ENCODE measurements at regions not wholly inside any gene's neighbourhood (a gene's known extent, or its start where the extent isn't known, plus 50 kb on each side); places are given as distances from the start of the nearest gene placed in this dataset.

- Histone ChIP-seq H3K9me3 (ENCODE audit: control insufficient read depth in 2 of 3, insufficient read depth in 1 of 3, low read length in 3 of 3) (no peaks in the 10 kb centered on the region), H3K27me3 (ENCODE audit: control insufficient read depth, insufficient read depth, low read length) (no peaks in the 10 kb centered on the region), H3K4me1 (ENCODE audit: control insufficient read depth in 2 of 3, insufficient read depth in 2 of 3, low read depth in 1 of 3, low read length in 3 of 3) (no peaks in the 10 kb centered on the region), H3K36me3 (ENCODE audit: control insufficient read depth in 2 of 3, insufficient read depth in 3 of 3, low read length in 3 of 3) (no peaks in the 10 kb centered on the region), H3K27ac (ENCODE audit: low read depth in 2 of 2, low read length in 2 of 2) (no peak overlapping the region), H3K4me3 (ENCODE audit: low read length in 3 of 3) (no peak overlapping the region), H3K9ac (ENCODE audit: low read length in 3 of 3) (no peak overlapping the region)
- no peak for FAIRE-seq
- no peak for TF ChIP-seq CTCF (IDR thresholded peaks at IDR 0.05; ENCODE audit: borderline replicate concordance, extremely low read depth, insufficient read depth)
- DNase-seq: no peak
- intact Hi-C loops (cut with DNase I): no loop called here
These were observed 390.0 kb upstream of the NWD2 start for GRCh38 chr4:36854554-36854953.

DNA sequence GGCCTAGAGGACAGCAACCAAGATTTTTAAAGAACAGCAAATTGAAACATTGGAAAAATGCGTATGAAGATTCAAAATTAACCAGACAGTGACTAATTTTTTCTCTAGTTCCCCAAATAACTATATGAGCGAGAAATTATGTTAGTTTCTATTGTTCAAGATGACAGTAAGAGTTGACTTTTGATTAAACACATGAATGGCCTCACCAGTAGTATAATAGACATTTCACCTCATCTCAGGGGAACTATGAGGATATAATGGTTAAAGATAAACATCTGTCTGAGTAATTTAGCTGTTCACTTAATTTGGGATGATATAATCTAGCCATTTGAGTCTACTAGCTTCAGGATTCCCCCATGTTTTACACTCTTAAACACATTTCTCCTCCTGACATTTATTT is 380.9 kb upstream of the NWD2 start:
- FAIRE-seq (no peak), DNase-seq (no peak)
- Histone ChIP-seq H3K27ac (ENCODE audit: low read depth in 2 of 2, low read length in 2 of 2) (no peak overlapping the region), H3K4me1 (ENCODE audit: control insufficient read depth in 2 of 3, insufficient read depth in 2 of 3, low read depth in 1 of 3, low read length in 3 of 3) (no peaks in the 10 kb centered on the region), H3K36me3 (ENCODE audit: control insufficient read depth in 2 of 3, insufficient read depth in 3 of 3, low read length in 3 of 3) (no peaks in the 10 kb centered on the region), H3K4me3 (ENCODE audit: low read length in 3 of 3) (no peak overlapping the region), H3K9me3 (ENCODE audit: control insufficient read depth in 2 of 3, insufficient read depth in 1 of 3, low read length in 3 of 3) (no peaks in the 10 kb centered on the region), H3K27me3 (ENCODE audit: control insufficient read depth, insufficient read depth, low read length) (no peaks in the 10 kb centered on the region), H3K9ac (ENCODE audit: low read length in 3 of 3) (no peak overlapping the region)
- intact Hi-C loops (cut with DNase I): no loop called here
- no peak for TF ChIP-seq CTCF (IDR thresholded peaks at IDR 0.05; ENCODE audit: borderline replicate concordance, extremely low read depth, insufficient read depth)

GRCh38 chr4:36870121-36870520 is 374.4 kb upstream of the NWD2 start:
- Histone ChIP-seq H3K4me1 (ENCODE audit: control insufficient read depth in 2 of 3, insufficient read depth in 2 of 3, low read depth in 1 of 3, low read length in 3 of 3) (no peaks in the 10 kb centered on the region), H3K27me3 (ENCODE audit: control insufficient read depth, insufficient read depth, low read length) (no peaks in the 10 kb centered on the region), H3K4me3 (ENCODE audit: low read length in 3 of 3) (no peak overlapping the region), H3K9me3 (ENCODE audit: control insufficient read depth in 2 of 3, insufficient read depth in 1 of 3, low read length in 3 of 3) (no peaks in the 10 kb centered on the region), H3K27ac (ENCODE audit: low read depth in 2 of 2, low read length in 2 of 2) (no peak overlapping the region), H3K36me3 (ENCODE audit: control insufficient read depth in 2 of 3, insufficient read depth in 3 of 3, low read length in 3 of 3) (no peaks in the 10 kb centered on the region), H3K9ac (ENCODE audit: low read length in 3 of 3) (no peak overlapping the region)
- DNase-seq: no peak
- no peak for FAIRE-seq
- TF ChIP-seq CTCF (IDR thresholded peaks at IDR 0.05; ENCODE audit: borderline replicate concordance, extremely low read depth, insufficient read depth): no peak
- intact Hi-C loops (cut with DNase I): no loop called here

- FAIRE-seq (no peak), DNase-seq (no peak)
- no peaks in the 10 kb centered on the region for H3K4me1 ChIP-seq (ENCODE audit: control insufficient read depth in 2 of 3, insufficient read depth in 2 of 3, low read depth in 1 of 3, low read length in 3 of 3)
- no peak overlapping the region for H3K9ac ChIP-seq (ENCODE audit: low read length in 3 of 3)
- no peak overlapping the region for H3K4me3 ChIP-seq (ENCODE audit: low read length in 3 of 3)
- H3K27me3 ChIP-seq (ENCODE audit: control insufficient read depth, insufficient read depth, low read length): no peaks in the 10 kb centered on the region
- intact Hi-C loops (cut with DNase I): no loop called here
- no peaks in the 10 kb centered on the region for H3K9me3 ChIP-seq (ENCODE audit: control insufficient read depth in 2 of 3, insufficient read depth in 1 of 3, low read length in 3 of 3)
- no peak for TF ChIP-seq CTCF (IDR thresholded peaks at IDR 0.05; ENCODE audit: borderline replicate concordance, extremely low read depth, insufficient read depth)
- H3K27ac ChIP-seq (ENCODE audit: low read depth in 2 of 2, low read length in 2 of 2): no peak overlapping the region
- H3K36me3 ChIP-seq (ENCODE audit: control insufficient read depth in 2 of 3, insufficient read depth in 3 of 3, low read length in 3 of 3): no peaks in the 10 kb centered on the region
These were observed 371.9 kb upstream of the NWD2 start for GRCh38 chr4:36872679-36873078.
